GM19438 (cell line): ENCODE measurements at regions not wholly inside any gene's neighbourhood (a gene's known extent, or its start where the extent isn't known, plus 50 kb on each side); places are given as distances from the start of the nearest gene placed in this dataset.

ENCODE experiments used
- ATAC-seq: cut with Tn5 transposase; IDR thresholded peaks from one replicate; pipeline ENCODE4 v1.9.1; 2021; ENCODE audit warnings: low read depth; ENCODE audit not compliant: unreplicated experiment

- no peak for ATAC-seq
These were observed 1163.8 kb downstream of the SORCS1 start for GRCh38 chr10:106000721-106001120.

DNA sequence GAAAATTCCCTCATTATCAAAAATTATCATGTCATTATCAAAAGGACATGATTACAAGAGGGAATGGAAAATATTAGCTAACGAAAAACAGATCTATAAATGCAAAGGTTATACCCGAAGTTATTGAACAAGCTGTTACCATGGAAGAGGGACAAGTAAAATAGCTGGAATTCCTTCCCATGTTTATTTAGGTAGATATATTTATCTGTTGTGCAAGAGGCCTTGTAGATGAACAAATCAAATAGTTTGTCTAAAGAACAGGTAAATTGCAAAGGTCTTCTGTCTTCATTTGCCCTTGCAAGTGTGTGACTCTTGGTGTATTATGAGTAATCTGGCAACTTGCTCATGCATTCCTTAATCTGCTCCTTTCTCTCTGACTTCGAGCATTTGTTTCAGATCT lies 1170.9 kb downstream of the SORCS1 start:
- ATAC-seq = no peak

GRCh38 chr10:105992928-105993327 lies 1171.6 kb downstream of the SORCS1 start:
- ATAC-seq = no peak

DNA sequence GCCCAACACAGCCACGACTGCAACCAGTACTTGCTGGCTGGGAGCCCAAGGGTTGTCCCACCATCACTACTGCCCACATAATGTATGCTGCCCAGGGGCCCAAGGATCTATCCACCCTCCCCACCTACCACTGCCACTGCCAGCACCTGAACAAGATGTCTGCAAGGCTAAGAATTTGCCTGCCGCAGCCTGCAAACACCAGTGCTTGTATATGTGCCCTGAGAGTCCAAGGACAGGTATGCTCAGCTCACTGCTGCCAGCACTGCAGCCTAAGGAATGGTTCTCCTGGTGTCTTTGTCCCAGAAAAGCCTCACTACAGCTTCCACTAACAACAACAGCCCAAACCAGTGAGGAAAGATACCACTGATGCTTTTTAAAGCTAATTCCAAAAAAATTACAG lies 1174.0 kb downstream of the SORCS1 start:
- no peak for ATAC-seq

DNA sequence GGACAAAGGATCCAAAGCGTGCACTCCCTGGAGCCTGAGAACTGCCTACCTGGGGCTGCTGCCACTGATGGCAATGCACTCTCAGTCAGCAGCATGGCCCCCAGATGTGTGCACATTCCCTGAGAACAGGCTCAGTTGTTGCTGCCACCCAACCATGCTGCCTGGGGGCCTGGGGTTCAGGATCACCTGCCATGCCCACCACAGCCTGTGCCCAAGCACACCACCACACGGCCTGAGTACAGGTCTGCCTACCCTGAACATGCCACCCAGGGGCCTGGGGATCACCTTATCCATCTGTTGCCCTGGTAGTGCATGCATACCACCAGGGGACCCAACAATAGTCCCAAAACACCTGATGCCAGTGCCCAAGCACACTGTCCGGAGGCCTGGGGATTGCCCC lies 1174.5 kb downstream of the SORCS1 start:
- ATAC-seq = no peak

DNA sequence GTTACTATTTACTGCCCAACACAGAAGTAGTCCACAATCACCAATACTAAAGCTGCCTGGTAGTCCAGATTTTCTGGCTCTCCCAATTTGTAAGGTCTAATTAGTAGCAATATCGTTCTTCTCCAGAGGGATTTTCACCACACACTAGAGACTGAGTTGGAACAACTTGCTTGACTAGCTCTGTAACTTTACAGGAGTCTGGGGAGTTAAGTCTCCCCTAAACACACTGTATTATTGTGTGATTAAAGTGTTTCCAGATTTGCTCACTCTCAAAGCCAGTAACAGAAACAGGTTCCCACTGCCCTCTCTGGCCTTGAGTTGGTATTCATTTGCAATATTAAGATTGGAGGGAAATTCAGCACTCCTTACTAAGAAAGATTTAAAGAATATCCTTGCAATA lies 1175.7 kb downstream of the SORCS1 start:
- ATAC-seq = no peak

GRCh38 chr10:105986912-105987635 lies 1177.4 kb downstream of the SORCS1 start:
- no peak for ATAC-seq

- no peak for ATAC-seq
These were observed 1178.0 kb downstream of the SORCS1 start for GRCh38 chr10:105986486-105986885.

DNA sequence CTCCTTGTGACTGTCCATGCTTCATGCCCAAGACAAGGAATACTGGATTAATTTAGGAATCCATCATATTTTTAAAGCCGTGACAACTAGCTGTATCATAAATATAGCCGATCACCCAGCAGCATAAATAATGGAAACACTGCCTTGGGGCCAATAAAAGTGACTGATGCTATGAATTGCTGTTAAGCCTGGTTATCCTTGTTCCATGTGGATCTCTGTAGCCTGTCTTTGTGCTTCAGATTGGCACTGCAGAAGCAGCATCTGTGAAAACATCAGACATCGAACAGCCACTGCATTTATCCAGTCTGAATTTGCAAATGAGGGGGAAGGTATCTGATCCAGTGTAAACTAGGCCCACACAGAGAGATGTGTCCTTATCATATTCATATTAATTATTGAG lies 1181.8 kb downstream of the SORCS1 start:
- ATAC-seq = no peak

GRCh38 chr10:105981679-105982078 lies 1182.8 kb downstream of the SORCS1 start:
- no peak for ATAC-seq

DNA sequence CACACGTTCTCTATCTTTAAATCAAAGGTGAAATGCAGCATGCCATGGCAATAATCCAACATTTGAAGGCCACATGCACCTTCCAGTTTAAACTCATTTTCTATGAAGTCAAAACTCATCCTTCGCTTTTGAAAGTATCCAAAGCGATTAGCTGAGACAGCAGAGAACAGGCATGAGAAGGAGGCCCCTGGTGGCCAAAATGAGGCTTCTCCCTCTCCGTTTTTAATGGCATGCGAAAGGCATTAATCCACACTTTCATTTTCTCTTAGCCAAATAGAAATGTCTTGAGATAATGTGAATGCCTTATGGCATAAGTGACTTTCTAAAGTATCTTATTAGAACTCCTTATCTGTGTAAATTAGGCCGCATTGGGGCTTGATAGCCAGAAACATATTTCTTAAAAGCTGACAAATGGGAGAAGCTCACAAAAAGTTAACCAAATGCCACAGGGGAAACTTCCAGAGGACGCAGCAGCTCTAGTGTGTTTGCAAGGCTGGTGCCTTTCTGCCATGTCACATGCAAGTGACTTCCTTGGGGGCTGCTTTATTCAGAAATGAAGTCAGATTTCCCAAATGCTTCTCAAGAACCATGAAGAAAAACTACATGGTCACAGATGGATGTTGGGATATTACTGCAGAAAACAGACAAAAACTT lies 1189.6 kb downstream of the SORCS1 start:
- ATAC-seq = no peak

GRCh38 chr10:105973902-105974301 lies 1190.6 kb downstream of the SORCS1 start:
- ATAC-seq = no peak

- no peak for ATAC-seq
These were observed 1191.1 kb downstream of the SORCS1 start for GRCh38 chr10:105973360-105973759.

DNA sequence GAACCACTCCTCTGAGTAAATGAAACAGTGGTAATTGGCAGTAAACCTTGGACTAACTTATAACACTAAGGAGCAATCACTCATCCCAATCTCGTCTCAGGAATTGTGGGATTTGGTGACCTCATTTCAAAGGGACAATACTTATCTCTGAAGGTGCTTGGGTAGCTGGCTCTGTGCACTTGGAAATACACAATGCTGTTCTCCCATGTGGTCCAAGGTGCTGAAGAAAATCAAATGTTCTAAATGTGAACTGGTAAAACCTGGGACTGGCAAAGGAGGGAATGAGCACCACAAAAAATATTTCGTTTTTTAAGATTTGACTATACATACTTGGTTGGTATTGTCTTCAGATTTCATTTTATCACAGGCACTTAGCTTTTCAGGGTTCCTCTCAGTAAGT lies 1193.0 kb downstream of the SORCS1 start:
- ATAC-seq = no peak

DNA sequence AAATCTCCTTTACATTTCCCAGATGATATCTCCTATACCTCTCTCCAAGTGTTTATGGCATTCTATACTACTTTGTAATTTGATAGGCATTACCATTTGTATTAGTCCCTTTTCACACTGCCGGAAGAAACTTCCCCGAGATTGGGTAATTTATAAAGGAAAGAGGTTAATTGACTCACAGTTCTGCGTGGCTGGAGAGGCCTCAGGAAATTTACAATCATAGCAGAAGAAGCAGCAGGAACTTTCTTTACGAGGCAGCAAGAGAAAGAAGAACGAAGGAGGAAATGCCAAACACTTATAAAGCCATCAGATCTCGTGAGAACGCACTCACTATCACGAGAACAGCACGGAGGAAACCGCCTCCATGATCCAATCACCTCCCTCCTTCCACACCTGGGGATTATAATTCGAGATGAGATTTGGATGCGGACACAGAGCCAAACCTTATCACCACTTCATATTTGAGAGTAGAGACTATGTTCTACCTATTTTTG lies 1194.6 kb downstream of the SORCS1 start:
- no peak for ATAC-seq

GRCh38 chr10:105968666-105969065 lies 1195.8 kb downstream of the SORCS1 start:
- ATAC-seq = no peak

DNA sequence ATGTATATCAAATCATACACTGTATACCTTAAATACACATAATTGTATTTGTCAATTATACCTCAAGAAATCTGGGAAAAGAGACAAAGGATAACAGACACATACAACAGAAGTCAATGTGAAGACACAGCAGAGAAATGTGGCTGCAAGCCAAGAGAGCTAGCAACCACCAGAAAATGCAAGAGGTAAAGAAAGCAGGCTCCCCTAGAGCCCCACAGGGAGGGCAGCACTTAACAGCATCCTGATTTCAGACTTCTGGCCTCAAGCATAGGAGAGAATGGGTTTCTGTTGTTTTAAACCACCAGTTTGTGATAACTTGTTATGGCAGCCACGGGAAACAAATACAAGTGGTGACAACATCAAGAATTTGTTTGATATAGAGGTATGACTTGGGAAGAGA lies 1197.2 kb downstream of the SORCS1 start:
- no peak for ATAC-seq

GRCh38 chr10:105965141-105965540 lies 1199.4 kb downstream of the SORCS1 start:
- ATAC-seq = no peak

DNA sequence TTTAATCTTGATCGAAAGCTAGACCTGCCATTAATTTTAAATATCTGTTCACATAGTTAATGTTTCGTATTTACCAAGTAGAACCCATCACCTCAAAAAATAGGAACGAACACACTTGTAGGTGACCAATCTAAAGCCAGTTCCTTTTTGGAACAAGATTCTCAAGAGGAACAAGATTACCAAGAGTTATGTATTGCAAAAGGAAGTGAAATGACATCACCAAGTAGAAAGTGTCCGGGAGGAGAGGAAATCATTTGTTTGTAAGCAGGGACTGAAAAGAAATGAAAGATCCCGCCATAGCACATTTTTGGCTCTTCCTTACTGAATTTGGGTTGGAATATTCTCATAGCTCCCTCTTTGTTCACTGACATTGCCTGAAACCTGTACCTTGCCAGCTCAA lies 1200.5 kb downstream of the SORCS1 start:
- no peak for ATAC-seq

DNA sequence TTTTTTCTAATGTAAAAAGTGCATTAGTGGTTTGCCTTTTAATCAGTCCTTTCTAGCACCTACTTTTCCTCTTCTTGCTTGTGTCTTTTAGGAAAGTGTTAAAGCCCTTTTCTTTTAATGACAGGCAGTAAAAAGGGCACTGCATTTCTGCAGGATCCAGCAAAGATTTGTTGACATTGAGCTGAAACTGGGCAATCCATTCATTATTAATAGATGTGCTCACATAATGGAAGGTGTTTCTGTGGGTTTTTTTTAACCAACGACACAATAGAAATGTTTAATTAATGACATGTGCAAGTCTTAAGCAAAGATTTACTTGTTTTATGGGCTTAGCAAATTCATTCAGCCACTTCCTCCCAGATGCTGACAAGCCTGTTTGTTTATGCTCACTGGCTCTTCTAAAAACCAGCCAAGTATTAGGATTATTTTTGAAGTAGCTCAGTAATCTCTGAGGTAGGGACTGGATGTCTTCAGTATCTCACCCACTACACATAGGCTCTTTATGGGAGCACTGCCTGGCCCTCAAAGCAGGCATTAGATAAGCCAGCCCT lies 1201.1 kb downstream of the SORCS1 start:
- ATAC-seq = no peak

DNA sequence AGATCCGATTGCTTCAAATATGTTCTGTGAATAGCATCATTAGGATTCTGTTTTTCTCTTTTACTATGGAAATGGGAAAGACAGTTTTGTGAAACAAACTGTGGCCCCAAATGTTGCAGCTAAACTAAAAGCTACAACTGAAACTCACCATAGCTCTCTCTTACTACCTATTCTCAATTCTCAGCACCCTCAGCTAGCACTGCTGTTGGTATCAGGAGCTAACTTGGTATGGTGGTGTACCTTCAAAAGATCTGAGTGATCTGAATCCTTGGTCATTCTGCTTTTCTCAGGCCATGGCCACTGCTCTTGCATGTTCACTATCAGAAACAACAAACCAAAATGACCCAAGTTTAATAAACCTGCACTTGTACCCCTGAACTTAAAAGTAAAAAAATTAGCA lies 1208.0 kb downstream of the SORCS1 start:
- ATAC-seq = no peak

- no peak for ATAC-seq
These were observed 1210.6 kb downstream of the SORCS1 start for GRCh38 chr10:105953861-105954260.
